ENCODE measurements at regions not wholly inside any gene's neighbourhood (a gene's known extent, or its start where the extent isn't known, plus 50 kb on each side); places are given as distances from the start of the nearest gene placed in this dataset.
"Not testable (repeated sequence)": the region's sequence is repeated elsewhere in the genome, so short reads cannot be mapped to it uniquely, and the experiment has no call there.

- no peak for DNase-seq
Measured at GRCh38 chr1:157367870-157368269, 184.4 kb downstream of the FCRL5 start.

GRCh38 chr1:157367091-157367739 is 185.1 kb downstream of the FCRL5 start:
- no peak for DNase-seq

- no peak for DNase-seq
Measured at GRCh38 chr1:157364612-157365011, 187.7 kb downstream of the FCRL5 start.

- DNase-seq = no peak
Measured at GRCh38 chr1:157363660-157364140, 188.6 kb downstream of the FCRL5 start.

GRCh38 chr1:157360023-157360390 is 192.3 kb downstream of the FCRL5 start:
- no peak for DNase-seq

- DNase-seq = no peak
Measured at GRCh38 chr1:157359314-157360022, 192.8 kb downstream of the FCRL5 start.

- no peak for DNase-seq
Measured at GRCh38 chr1:157357111-157357510, 195.2 kb downstream of the FCRL5 start.

GRCh38 chr1:157356601-157357000 is 195.7 kb downstream of the FCRL5 start:
- DNase-seq = no peak

GRCh38 chr1:157353546-157353945 is 198.8 kb downstream of the FCRL5 start:
- DNase-seq = no peak

- DNase-seq = no peak
Measured at GRCh38 chr1:157352817-157353408, 199.4 kb downstream of the FCRL5 start.

GRCh38 chr1:157352216-157352615 is 200.1 kb downstream of the FCRL5 start:
- no peak for DNase-seq

- DNase-seq = not testable (repeated sequence)
Measured at GRCh38 chr1:157351800-157352199, 200.5 kb downstream of the FCRL5 start.

- DNase-seq = no peak
Measured at GRCh38 chr1:157348538-157349480, 203.5 kb downstream of the FCRL5 start.

- DNase-seq = no peak
Measured at GRCh38 chr1:157347506-157347905, 204.8 kb downstream of the FCRL5 start.

- not testable (repeated sequence) for DNase-seq
Measured at GRCh38 chr1:157337785-157338184, 199.6 kb upstream of the ETV3 start.

GRCh38 chr1:157335056-157335455 is 196.9 kb upstream of the ETV3 start:
- no peak for DNase-seq

GRCh38 chr1:157334041-157334440 is 195.8 kb upstream of the ETV3 start:
- DNase-seq = no peak

- not testable (repeated sequence) for DNase-seq
Measured at GRCh38 chr1:157330177-157330576, 192.0 kb upstream of the ETV3 start.

GRCh38 chr1:157328120-157328519 is 189.9 kb upstream of the ETV3 start:
- DNase-seq = not testable (repeated sequence)

- no peak for DNase-seq
Measured at GRCh38 chr1:157326173-157326859, 188.1 kb upstream of the ETV3 start.

GRCh38 chr1:157325220-157325619 is 187.0 kb upstream of the ETV3 start:
- DNase-seq = no peak

GRCh38 chr1:157321972-157322371 is 183.8 kb upstream of the ETV3 start:
- not testable (repeated sequence) for DNase-seq

Measured in activated effector memory CD4-positive, alpha-beta T cell treated with anti-CD3 and anti-CD28 coated beads, Interleukin-2, amount 50 U/mL, for 16 hours (primary cell).